OCI-LY7 (cell line): ENCODE measurements at regions not wholly inside any gene's neighbourhood (a gene's known extent, or its start where the extent isn't known, plus 50 kb on each side); places are given as distances from the start of the nearest gene placed in this dataset.

Experiments
- CTCF ChIP-seq: fragments of 200-600 bp; sonication (generic); conservative IDR thresholded peaks from 2 replicates; pipeline ENCODE4 v1.5.1; 2014; ENCODE audit warnings: mild to moderate bottlenecking, antibody characterized with exemption, low read length, moderate library complexity, mixed read lengths
- EZH2phosphoT487 ChIP-seq: fragments of 200-600 bp; sonication (generic); IDR thresholded peaks from 2 replicates; pipeline ENCODE4 v1.6.1; 2018; ENCODE audit warnings: low read depth, borderline replicate concordance, mild to moderate bottlenecking, mixed run types, antibody characterized with exemption, low read length, moderate library complexity, mixed read lengths

- TF ChIP-seq CTCF, result no peak
- no peak for TF ChIP-seq EZH2phosphoT487
Measured at GRCh38 chr6:140134224-140134623, 759.8 kb upstream of the CITED2 start.
